ENCODE measurements at regions not wholly inside any gene's neighbourhood (a gene's known extent, or its start where the extent isn't known, plus 50 kb on each side); places are given as distances from the start of the nearest gene placed in this dataset.

DNA sequence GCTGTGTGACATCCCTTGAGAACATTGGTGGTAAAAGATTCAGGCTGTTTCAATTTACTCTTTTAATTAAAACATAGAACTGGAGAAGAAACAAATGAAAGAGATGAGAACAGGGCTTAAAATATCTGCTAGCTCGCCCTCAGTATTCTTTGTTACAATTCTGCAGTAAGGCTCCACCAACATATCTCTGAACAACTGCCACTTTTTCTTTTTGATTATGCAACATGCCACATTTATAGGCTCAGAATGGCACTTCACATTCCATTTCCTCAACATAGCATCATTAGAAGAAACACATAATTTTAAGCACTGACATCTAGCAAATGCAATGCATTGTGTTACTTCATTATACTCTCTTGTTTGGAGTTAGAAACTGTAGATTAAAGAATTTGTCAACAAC lies 1315.2 kb downstream of the LRFN5 start:
- DNase-seq (ENCODE audit: low spot score), result no peak

DNA sequence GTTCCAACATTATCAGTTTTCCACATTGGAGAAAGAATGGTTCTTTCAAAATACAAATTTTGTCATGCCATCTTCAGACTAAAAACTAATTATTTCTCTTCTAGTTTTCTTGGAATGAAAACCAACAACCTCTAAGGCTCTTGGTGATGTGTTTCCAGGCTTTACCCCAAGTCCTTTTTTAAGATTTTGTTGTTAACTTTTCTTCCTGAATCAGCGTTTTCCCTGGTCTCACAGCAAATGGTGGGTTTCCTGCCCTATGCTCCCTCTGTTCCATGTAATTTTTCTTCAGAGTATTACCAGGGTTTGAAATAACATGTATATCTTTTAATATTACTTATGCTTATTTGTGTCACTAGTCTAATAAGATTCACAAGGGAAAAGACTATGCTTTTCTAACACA lies 1311.9 kb downstream of the LRFN5 start:
- DNase-seq (ENCODE audit: low spot score), result no peak

DNA sequence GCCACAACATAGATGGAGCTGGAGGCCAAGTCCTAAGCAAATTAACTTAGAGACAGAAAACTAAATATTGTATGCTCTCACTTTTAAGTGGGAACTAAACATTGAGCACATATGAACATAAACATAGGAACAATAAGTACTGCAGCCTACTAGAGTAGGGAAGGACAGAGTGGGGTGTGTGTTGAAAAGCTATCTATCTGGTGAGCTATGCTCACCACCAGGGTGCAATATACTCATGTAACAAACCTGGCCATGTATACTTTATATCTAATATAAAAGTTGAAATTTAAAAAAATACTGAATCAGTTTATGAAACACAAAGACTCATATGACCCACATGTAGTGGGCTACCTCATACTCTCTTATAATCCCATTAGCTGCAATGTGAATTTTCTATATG lies 1305.0 kb downstream of the LRFN5 start:
- no peak for DNase-seq (ENCODE audit: low spot score)

DNA sequence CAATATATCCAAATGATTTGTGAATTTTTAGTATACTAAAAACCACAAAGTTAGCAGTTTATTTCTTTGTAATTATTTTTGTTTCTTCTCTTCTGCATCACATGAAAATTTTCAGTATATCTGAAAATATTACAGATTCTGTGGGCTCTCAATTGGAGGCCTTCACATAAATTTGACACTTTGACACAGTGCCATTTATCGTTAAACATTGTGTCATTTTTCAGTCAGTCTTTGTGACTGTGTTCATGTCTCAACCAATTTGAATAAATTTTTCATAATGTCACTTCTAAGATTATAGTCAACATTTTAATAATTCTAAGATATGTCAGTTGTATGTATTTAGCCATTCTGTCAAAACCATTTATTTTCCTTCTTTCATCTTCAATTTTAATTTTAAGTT lies 1303.0 kb downstream of the LRFN5 start:
- no peak for DNase-seq (ENCODE audit: low spot score)

DNA sequence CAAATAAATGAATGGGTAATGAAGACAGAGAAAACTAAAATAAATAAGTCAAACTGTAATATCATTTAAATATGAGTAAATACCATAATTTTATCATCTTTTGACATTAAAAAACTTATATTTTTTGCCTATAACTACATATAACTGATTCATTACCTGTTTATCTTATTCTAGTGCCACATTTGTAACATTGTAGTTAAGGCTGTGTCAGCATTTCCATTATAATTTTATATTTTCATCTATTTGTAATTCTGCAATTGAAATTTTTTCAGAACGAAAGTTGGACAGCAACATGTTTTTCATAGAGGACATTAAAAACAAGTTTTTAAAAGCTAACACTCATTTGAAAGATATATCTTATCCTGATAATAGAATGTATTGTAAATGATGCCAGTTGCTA lies 1286.5 kb downstream of the LRFN5 start:
- DNase-seq (ENCODE audit: low spot score), result no peak

DNA sequence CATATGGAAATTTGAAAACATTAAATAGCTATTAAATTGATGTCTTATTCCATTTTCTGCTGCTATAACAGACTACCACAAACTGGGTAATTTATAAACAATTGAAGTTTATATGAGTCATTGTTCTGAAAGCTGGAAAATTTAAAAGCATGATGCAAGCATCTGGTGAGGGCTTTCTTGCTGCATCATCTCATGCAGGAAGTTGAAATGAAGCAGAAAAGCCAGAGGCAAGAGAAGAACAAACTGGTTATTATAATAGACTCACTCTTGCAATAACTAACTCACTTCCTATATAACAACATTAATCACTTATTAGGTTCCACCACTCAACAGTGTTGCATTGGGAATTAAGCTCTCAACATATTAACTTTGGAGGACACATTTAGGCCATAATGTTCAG lies 1277.4 kb downstream of the LRFN5 start:
- DNase-seq (ENCODE audit: low spot score), result no peak

DNA sequence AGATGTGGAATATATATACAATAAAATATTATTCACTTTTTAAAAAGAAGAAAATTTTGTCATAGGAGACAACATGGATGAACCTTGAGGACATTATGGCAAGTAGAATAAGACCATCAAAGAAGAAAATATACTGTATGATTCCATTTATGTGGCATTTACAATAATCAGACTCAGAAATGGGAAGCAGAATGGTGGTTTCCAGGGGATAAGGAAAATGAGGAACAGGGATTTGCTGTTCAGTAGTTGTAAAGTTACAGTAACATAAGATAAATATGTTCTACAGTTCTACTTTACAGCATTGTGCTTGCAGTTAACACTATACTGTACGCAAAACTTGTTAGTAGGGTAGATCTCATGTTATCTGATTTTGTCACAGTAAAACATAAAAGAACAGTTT lies 1271.0 kb downstream of the LRFN5 start:
- DNase-seq (ENCODE audit: low spot score), result no peak

DNA sequence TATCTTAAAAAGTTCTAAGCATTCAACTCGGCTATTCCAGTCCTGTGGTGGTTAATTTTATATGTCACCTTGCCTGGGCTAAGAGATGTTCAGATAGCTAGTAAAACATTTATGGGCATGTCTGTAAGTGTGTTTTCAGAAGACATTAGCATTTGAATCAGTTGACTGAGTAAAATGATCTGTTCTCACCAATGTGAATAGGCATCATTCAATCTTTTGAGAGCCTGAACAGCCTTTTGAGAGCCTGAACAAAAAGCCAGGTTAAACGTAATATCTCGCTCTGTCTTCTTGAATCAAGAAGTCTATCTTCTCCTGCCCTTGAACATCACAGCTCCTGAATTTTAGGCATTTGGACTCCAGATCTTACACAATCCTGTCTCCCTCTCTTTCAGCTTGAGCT lies 1266.1 kb downstream of the LRFN5 start:
- no peak for DNase-seq (ENCODE audit: low spot score)

DNA sequence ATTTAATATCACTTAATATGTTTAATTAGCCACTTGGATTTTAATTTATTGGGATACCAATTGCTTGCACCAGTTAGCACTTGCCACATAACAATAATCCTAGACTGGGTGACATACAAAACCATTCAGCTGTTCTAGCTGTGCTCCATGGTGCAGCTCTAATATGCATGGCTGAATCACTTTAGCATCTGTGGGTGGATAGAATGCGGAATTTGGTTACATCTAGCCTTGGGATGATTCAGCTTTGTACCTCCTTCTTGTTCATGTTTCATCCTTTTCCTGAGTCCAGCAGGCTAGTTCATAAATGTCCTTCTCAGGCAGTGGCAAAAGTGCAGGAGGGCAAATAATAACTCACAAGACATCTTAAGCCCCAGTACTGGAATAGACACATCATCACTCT lies 1263.0 kb downstream of the LRFN5 start:
- DNase-seq (ENCODE audit: low spot score), result no peak

DNA sequence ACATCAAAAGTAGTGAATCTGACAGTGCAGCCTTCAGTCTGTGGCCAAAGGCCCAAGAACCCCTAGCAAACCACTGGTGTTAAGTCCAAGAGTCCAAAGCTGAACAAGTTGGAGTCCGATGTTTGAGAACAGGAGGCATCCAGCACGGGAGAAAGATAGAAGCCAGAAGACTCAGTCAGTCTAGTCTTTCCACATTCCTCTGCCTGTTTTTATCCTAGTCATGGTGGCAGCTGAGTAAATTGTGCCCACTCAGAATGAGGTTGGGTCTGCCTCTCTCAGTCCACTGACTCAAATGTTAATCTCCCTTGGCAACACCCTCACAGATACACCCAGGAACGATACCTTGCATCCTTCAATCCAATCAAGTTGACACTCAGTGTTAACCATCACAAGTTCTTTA lies 1255.4 kb downstream of the LRFN5 start:
- no peak for DNase-seq (ENCODE audit: low spot score)

DNA sequence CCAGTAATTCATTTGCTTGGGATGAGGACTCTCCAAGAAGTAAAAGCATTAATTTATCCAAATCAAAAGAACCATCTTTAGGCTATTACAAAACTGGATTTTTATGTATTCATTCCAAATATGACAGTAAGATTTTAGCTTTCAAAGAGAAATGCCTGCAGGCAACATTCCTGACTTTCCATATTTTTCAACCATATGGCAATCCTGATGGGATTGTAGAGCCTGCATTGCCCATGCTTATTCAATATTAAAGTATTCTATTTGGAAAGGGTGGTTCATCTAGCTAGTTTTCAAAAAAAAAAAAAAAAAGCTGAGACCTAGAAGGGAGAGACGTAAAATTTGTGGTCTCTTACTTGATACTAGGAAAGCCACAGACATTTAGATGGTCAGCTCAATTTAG lies 1253.7 kb downstream of the LRFN5 start:
- DNase-seq (ENCODE audit: low spot score), result no peak

DNA sequence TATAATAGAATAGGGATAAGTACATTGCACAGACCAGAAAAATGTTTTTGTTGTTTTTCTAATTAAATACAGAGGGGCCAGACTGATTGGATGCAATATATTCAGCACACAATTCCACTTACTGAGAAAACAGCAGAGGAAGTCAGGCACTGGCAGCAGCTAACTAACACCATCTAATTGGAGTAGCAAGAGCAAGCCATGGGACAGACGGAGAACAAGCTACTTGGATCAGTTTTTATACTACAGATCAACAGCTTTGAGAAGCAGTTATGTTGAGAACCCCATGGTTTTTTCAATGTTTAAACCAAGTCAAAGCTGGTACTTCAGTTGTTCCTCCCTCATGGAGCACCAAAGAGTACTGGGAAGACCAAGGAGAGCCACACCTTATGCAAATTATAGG lies 1249.4 kb downstream of the LRFN5 start:
- DNase-seq (ENCODE audit: low spot score), result no peak

DNA sequence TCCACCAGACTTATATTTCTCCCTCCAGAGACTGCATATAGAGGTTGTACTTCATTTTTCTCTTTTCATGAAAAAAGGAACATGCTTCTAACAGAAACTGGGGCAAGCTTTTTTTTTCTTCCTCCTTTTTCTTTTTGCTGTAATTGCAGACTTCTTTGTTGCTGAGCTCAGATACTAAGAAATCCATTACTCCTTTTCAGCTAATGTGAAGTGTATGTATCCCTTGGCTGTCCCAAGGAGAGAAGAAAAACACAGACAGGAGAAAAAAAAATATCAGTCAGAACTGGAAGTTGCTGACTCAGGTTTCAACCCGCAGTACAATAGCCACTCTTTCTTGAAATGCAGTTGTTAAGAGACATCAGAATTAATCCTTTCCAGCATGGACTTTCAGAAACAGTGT lies 1248.4 kb downstream of the LRFN5 start:
- no peak for DNase-seq (ENCODE audit: low spot score)

DNA sequence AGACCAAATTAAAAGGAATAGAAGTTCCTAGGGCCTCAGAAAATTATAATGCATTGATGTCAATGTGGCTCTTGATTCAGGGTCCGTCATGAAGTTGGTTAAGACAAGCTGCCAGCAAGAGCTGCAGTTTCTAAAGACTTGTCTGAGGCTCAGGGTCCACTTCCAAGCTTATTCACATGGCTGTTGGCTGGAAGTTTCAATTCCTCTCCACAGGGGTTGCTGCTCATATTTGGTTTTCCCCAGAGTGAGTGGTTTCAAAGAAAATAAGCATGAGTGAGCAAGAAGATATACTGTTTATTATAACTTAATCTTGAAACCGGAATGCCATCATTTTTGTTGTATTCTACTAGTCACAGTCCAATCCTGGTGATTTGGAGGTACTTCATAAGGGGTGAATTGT lies 1247.4 kb downstream of the LRFN5 start:
- DNase-seq (ENCODE audit: low spot score), result no peak

DNA sequence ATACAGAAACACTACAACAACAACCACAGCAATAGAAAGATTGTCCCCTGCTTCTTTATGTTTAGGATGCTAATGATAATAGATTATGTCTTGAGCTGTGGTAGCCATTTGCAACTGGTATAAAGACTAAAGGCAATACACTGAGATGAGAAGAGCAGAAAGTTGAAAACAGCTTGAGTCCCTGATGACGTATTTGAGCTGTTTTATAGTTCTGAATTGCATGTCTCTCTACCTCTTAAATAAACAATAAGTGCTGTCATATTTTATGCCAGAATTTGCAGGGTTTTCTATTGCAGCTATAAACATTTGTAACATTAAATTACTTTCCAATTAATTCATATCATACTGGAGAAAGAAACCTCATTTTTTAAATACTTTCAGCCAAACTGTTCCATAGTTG lies 1242.0 kb downstream of the LRFN5 start:
- no peak for DNase-seq (ENCODE audit: low spot score)

DNA sequence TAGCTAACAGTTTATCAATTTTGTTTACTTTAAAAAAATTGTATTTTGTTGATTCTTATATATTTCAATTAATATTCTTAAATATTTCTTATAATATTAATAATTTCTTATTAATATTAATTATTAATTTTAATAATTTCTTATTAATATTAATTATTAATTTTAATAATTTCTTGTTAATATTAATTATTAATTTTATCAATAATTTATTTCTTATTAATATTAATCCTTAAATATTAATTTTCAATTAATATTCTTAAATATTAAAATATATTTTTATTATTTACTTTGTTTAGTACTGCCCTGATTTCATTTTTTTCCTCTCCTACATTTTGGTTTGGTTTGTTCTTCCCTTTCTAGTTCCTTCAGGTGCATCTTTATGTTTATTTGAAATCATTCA lies 1208.1 kb downstream of the LRFN5 start:
- DNase-seq (ENCODE audit: low spot score), result no peak

DNA sequence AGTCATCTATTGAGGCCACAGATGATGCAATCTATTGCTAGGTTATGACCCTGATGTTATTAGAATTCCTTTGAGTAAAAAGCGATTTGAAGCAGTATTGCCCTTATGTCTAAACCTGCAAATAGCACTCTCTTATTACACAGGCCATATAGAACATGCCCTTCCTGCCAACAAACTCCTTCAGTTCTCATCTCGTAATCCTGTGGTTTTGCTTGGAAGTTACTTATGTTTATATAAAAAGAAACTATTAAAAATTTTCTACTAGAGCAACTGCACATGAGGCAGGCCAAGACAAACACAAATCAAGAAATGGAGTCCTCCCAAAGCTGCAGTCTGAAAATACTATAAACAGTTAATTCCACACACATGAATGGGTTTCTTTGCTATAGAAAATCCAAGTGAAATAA lies 1200.2 kb downstream of the LRFN5 start:
- no peak for DNase-seq (ENCODE audit: low spot score)

DNA sequence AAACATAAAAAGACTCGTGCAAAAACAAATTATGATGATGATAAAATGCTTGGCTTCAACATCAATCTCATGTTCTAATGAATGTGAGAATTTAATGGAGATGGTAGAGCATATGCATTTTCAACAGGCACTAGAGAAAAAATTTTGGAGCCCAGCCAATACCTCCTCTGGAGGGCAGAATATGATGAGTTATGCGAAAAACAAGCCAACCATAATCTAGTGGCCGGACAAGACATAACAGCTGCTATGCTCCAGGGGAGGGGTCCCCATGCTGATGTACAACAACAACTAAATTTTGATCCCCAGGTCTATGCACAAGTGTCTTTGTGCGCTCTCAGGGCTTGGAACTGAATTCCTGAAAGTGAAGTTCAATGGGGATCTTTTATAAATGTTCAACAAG lies 1197.5 kb downstream of the LRFN5 start:
- DNase-seq (ENCODE audit: low spot score), result no peak

DNA sequence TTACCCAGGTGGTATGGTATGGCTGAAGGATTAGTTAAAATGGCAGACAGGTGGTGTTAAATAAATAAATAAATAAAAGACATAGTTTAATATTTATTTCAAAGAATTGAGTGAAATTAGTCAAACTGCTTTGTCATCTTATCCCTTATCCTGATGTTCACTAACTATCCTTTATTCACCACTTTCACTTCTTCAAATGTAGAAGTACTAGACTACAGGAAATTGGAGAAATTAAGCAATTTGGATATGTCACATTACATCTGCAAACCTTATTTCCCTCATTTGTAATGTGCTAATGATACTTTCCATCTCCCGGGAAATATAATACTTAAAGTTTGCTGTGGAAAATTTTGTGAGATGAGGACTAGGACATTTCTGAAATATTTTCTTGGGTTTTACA lies 1195.7 kb downstream of the LRFN5 start:
- DNase-seq (ENCODE audit: low spot score), result no peak

DNA sequence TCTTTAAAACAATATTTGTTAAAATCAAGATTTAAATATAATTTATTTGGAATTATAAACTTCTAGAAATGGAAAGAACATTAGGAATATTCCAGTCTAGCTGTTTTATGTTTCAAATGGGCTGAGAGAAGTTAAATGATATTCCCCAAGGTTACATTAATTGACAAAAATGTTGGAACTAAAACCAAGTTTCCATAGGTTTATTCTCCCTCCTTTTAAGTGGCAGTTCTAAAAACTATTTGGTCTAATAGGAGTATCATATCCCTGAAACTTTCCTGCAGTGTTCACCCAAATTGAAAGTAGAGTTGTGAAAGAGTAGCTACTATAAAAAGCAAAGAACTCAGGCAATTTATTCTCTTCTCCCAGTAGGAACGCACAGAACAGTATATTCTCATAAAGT lies 1185.5 kb downstream of the LRFN5 start:
- no peak for DNase-seq (ENCODE audit: low spot score)

DNA sequence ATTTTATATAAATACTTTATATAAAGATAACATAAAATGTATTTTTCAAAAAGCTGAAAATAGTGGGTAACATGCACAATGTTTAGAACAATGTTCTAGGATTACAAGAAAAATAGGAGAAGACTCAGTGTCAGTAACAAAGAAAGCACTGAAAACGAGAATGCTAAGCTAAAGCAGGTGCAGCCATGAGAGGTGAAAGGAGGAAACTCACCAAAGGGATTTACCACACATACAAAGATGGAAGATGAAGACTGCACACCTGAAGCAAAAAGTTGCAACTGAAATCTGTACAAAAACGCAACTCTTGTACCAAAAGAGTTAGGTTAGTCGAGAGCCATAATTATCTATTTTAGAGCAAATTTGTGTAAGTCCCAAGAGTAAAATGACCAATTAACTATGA lies 1176.1 kb downstream of the LRFN5 start:
- DNase-seq (ENCODE audit: low spot score), result no peak

DNA sequence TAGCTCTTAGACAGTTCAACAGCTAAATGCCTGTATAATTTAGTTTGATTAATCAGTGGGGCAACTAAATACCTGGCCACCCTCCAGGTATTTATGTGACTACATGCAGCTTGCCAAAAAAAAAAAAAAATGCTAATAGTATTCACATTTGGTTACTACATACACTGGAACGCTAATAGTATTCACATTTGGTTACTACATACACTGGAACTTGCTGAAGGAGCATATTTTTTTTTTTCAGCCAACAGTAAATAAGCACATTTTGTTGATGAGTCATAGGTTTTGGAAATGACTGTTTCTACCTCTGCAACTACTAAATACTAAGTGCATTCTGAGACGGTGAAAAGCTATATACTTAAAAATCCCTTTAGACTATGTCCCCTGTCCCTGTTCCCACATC lies 1172.3 kb downstream of the LRFN5 start:
- no peak for DNase-seq (ENCODE audit: low spot score)

DNA sequence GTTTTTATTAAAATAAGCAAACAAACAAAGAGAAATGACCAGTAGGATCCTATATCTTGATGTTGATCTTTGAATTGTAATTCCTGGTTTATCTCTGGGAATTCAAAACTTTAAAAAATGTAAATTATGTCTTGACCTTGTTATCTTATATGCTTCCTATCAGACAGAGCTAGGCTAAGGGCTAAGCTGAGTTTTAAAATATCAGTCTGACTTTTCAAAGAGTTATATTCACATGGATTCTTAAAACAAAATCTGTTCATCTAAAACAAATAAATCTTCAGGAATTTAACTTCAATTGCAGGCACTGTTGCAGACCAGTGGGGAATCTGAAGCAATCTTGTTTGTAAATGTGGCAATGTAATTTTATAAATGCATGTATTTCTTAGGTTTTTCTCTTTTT lies 1144.1 kb downstream of the LRFN5 start:
- no peak for DNase-seq (ENCODE audit: low spot score)

DNA sequence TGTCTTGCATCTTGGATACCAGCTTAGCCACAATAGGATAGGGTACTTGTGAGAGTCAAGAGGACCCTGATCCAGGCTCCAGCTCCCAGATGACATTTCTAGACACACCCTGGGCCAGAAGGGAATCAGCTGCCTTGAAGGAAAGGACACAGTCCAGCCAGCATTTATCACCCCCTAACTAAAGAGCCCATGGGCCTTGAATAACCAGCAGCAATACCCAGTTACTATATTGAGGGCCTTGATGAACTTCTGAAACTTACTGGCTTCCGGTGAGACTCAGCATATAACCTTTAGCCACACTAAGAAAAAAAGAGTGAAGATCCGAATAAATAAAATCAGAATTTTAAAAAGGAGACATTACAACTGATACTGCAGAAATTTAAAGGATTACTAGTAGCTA lies 1135.4 kb downstream of the LRFN5 start:
- no peak for DNase-seq (ENCODE audit: low spot score)

DNA sequence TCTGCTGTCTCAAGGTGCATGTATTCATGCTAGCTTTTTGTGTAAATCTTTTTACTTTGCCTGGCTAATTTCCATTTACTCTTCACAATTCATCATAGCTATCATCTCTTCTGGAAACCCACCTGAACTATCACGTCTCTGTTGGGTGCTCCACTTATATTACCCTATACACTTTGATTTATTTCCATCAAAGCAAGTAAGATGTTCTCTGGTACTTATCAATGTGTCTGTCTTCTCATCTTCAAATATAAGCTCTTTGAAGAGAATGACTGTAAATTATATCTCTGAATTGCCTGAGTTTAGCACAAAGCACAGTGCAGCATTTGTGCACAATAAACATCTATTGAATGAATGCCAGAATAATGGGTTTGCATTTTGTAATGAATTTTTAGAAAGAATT lies 1129.7 kb downstream of the LRFN5 start:
- DNase-seq (ENCODE audit: low spot score), result no peak

DNA sequence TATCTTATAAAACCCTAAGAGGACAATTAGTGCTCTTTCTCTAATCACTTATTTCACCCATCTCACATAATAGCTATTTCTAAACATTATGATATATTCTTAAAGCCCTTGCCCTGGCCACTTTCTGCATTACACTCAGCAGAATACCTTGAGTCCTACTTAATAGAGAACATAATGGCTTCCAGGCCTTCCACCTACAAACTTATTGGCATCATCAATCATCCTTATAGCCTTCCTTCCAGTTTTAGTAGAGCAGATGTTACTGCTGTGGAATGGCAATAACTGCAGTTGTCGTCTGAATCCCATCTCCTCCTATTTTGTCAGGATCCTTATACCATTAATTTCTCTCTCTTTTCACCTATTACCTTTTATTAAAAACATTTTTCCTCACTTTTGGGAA lies 1127.4 kb downstream of the LRFN5 start:
- no peak for DNase-seq (ENCODE audit: low spot score)
